Karpas-422 (cell line): ENCODE measurements at regions not wholly inside any gene's neighbourhood (a gene's known extent, or its start where the extent isn't known, plus 50 kb on each side); places are given as distances from the start of the nearest gene placed in this dataset.

Experiments
- DNase-seq: peaks from one replicate; pipeline ENCODE4 v3.0.0-alpha.2; 2015
- H2AFZ ChIP-seq: fragments of 200-600 bp; sonication (generic); 2 replicates; pipeline ENCODE4 v1.6.1; 2014; ENCODE audit warnings: antibody characterized with exemption, low read length, mixed read lengths
- H3K27ac ChIP-seq: fragments of 200-600 bp; sonication (generic); 2 replicates; pipeline ENCODE4 v1.5.1; 2014; ENCODE audit warnings: mild to moderate bottlenecking, low read length, moderate library complexity
- H3K27me3 ChIP-seq: fragments of 200-600 bp; sonication (generic); 2 replicates; pipeline ENCODE4 v1.6.1; 2014; ENCODE audit warnings: low read length, mixed read lengths
- H3K36me3 ChIP-seq: fragments of 200-600 bp; sonication (generic); 2 replicates; pipeline ENCODE4 v1.6.1; 2014; ENCODE audit warnings: low read length, mixed read lengths; ENCODE audit not compliant: insufficient read depth
- H3K4me1 ChIP-seq: fragments of 200-600 bp; sonication (generic); 2 replicates; pipeline ENCODE4 v1.6.1; 2014; ENCODE audit warnings: mild to moderate bottlenecking, low read length, mixed read lengths
- H3K4me2 ChIP-seq: fragments of 200-600 bp; sonication (generic); 2 replicates; pipeline ENCODE4 v1.6.1; 2014; ENCODE audit warnings: low read length, low read depth, mild to moderate bottlenecking; ENCODE audit not compliant: poor library complexity, severe bottlenecking
- H3K4me3 ChIP-seq: fragments of 200-600 bp; sonication (generic); 2 replicates; pipeline ENCODE4 v1.5.1; 2014; ENCODE audit warnings: mild to moderate bottlenecking, antibody characterized with exemption, low read length, mixed read lengths
- H3K79me2 ChIP-seq: fragments of 200-600 bp; sonication (generic); 2 replicates; pipeline ENCODE4 v1.6.1; 2014; ENCODE audit warnings: mild to moderate bottlenecking, low read length, mixed read lengths
- H3K9ac ChIP-seq: fragments of 200-600 bp; sonication (generic); 2 replicates; pipeline ENCODE4 v1.6.0; 2014; ENCODE audit warnings: low read length
- H3K9me2 ChIP-seq: fragments of 200-600 bp; sonication (generic), shearing (Covaris generic); replicated peaks from 2 replicates; pipeline ENCODE4 v1.6.0; 2014; ENCODE audit warnings: mild to moderate bottlenecking, low read length, moderate library complexity; ENCODE audit not compliant: insufficient read depth
- H3K9me3 ChIP-seq: fragments of 300-700, 200-600 bp; sonication (generic); 2 replicates; pipeline ENCODE4 v1.6.1; 2014; ENCODE audit warnings: low read length, mixed read lengths
- H4K20me1 ChIP-seq: fragments of 200-600 bp; sonication (generic); 2 replicates; pipeline ENCODE4 v1.6.1; 2014; ENCODE audit warnings: mild to moderate bottlenecking, antibody characterized with exemption, low read length, low read depth; ENCODE audit not compliant: insufficient read depth

DNA sequence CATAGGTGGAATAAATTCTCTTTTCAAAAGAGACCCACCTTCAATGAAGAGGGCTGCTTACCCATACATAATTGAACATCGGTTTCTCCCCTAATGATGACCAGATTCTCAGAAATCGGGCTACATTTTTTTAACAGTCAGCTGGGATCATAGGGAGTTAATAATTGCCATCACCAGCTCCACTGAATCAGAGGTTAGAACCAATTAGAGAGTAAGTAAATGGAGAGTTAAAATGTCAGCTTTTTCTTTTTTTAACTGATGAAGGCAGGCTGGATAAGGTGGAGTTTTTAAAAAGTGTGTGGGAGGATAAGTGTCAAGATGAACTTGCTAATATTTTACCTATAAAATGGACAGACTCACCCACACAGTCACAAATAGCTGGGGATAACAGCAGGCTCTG is 584.5 kb upstream of the NR3C2 start:
- Histone ChIP-seq H3K4me1 (no peaks in the 10 kb centered on the region), H3K4me3 (no peak overlapping the region), H3K9me2 (no peaks in the 10 kb centered on the region), H3K9me3 (no peaks in the 10 kb centered on the region), H3K9ac (no peak overlapping the region), H3K4me2 (no peak overlapping the region), H4K20me1 (no peaks in the 10 kb centered on the region), H3K27me3 (no peaks in the 10 kb centered on the region), H3K79me2 (no peaks in the 10 kb centered on the region), H3K36me3 (no peaks in the 10 kb centered on the region), H2AFZ (no peak overlapping the region), H3K27ac (no peak overlapping the region)
- DNase-seq = no peak

DNA sequence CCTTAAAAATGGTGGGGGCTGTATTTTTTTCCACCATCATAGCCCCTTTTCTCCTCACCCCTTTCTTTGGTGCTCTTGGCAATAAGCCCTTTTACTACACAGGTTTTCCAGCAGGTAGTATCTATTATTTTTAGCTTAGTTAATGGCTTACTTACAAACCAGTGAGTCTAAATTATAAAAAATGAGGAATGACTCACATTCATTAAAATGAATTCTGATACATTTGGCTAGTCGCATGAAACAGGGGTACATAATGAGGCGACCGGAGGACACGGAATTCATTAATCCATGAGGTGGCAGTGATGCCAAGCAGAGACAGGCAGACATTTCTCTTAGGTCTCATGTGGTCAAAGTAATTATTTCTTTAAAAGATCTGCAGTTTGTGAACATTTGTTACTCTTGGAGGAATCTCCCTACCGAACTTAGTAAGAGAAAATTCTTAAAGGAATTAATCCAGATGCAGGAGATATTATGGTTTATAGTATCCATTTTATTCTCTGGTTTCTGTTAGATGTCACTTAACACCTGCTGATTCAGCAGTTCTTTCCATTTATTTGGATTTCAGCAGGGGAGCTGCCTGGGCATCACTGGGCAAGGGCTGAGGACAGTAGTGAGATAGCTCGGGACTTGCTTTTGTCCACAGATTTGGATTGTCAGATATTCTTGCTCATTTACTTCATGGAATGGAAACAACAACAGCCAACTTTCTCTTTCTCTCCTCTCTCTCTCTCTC is 575.0 kb upstream of the NR3C2 start:
- no peak overlapping the region for H3K4me2 ChIP-seq
- H4K20me1 ChIP-seq = no peaks in the 10 kb centered on the region
- H3K9ac ChIP-seq = no peak overlapping the region
- H3K36me3 ChIP-seq = no peaks in the 10 kb centered on the region
- no peaks in the 10 kb centered on the region for H3K79me2 ChIP-seq
- no peaks in the 10 kb centered on the region for H3K9me3 ChIP-seq
- no peaks in the 10 kb centered on the region for H3K4me1 ChIP-seq
- no peak overlapping the region for H3K4me3 ChIP-seq
- no peaks in the 10 kb centered on the region for H3K27me3 ChIP-seq
- H3K27ac ChIP-seq = no peak overlapping the region
- DNase-seq = no peak
- H2AFZ ChIP-seq = no peak overlapping the region
- H3K9me2 ChIP-seq = peaks cover 4% of the 10 kb centered on the region

DNA sequence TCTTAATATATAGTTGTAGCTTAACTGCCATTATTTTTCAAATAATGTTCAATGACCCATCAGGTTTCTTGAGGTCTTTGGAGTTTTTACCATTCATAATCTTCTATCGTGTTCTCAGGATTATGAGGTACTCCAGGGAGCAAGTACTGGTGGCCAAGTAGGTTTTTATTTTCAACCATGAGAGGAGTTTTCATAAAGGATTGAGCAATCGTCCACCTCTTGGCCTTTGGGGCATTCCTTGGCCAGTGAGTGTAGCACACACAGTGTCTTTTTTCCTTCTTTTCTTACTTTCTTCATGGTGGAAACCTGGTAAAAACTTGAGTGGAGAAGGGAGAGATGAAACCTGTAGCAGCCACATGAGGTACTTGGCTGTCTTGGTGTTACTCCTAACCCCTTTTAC is 567.0 kb upstream of the NR3C2 start:
- Histone ChIP-seq H4K20me1 (no peaks in the 10 kb centered on the region), H3K9me3 (no peaks in the 10 kb centered on the region), H3K36me3 (no peaks in the 10 kb centered on the region), H3K79me2 (no peaks in the 10 kb centered on the region), H2AFZ (no peak overlapping the region), H3K27me3 (no peaks in the 10 kb centered on the region), H3K27ac (no peak overlapping the region), H3K4me1 (no peaks in the 10 kb centered on the region), H3K9me2 (peaks cover 8% of the 10 kb centered on the region; the same call in 1 of the 2 replicates), H3K9ac (no peak overlapping the region), H3K4me3 (no peak overlapping the region), H3K4me2 (no peak overlapping the region)
- no peak for DNase-seq

DNA sequence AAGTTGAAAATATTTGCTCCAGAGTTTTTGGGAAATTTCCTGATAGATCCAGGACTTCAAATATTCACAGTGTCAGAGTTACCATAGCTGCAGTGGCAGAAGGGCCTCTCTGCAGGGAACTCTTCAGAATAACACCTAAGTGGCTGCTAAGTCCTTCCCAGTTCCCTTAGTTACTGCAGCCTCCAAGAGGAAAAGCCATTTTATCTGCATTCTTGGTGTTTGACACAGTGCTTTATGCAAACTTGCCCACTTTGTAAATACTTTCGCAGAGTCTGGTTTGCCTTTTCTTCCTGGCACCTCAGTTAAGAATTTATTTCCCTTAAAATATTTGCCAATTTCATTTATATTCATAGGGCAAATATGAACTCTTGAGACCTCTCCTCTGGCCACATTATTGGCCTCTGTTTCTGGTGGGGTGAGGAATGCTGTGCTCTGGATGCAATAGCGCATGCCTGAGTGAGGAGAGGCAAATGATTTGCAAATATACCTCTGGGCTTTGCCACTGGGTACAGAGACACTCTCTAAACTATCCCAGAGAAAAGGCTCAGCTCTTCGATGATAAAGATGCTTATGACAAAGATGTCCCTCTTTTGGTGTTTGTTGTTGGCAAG is 566.3 kb upstream of the NR3C2 start:
- no peak overlapping the region for H3K9ac ChIP-seq
- peaks cover 8% of the 10 kb centered on the region; the same call in 1 of the 2 replicates for H3K9me2 ChIP-seq
- no peaks in the 10 kb centered on the region for H3K27me3 ChIP-seq
- H3K4me3 ChIP-seq = no peak overlapping the region
- no peak overlapping the region for H3K27ac ChIP-seq
- H3K4me1 ChIP-seq = no peaks in the 10 kb centered on the region
- no peak for DNase-seq
- H4K20me1 ChIP-seq = no peaks in the 10 kb centered on the region
- no peaks in the 10 kb centered on the region for H3K36me3 ChIP-seq
- no peak overlapping the region for H3K4me2 ChIP-seq
- no peaks in the 10 kb centered on the region for H3K79me2 ChIP-seq
- no peak overlapping the region for H2AFZ ChIP-seq
- no peaks in the 10 kb centered on the region for H3K9me3 ChIP-seq

DNA sequence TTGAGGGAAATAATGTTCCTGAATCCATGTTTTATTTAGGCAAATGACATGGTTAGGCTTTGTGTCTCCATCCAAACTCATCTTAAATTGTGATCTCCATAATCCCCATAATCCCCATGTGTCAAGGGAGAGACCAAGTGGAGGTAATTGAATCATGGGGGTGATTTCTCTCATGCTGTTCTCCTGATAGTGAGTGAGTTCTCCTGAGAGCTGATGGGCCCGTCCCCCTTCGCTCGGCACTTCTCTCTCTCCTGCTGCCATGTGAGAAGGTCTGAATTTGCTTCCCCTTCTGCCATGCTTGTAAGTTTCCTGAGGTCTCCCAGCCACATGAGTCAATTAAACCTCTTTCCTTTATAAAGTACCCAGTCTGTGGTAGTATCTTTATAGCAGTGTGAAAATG is 563.0 kb upstream of the NR3C2 start:
- no peak for DNase-seq
- H3K4me2 ChIP-seq = no peak overlapping the region
- no peaks in the 10 kb centered on the region for H4K20me1 ChIP-seq
- H3K4me1 ChIP-seq = no peaks in the 10 kb centered on the region
- peaks cover 4% of the 10 kb centered on the region; the same call in 1 of the 2 replicates for H3K9me2 ChIP-seq
- no peak overlapping the region for H3K27ac ChIP-seq
- H3K9me3 ChIP-seq = no peaks in the 10 kb centered on the region
- H3K79me2 ChIP-seq = no peaks in the 10 kb centered on the region
- no peak overlapping the region for H2AFZ ChIP-seq
- H3K27me3 ChIP-seq = no peaks in the 10 kb centered on the region
- no peaks in the 10 kb centered on the region for H3K36me3 ChIP-seq
- H3K9ac ChIP-seq = no peak overlapping the region
- H3K4me3 ChIP-seq = no peak overlapping the region

DNA sequence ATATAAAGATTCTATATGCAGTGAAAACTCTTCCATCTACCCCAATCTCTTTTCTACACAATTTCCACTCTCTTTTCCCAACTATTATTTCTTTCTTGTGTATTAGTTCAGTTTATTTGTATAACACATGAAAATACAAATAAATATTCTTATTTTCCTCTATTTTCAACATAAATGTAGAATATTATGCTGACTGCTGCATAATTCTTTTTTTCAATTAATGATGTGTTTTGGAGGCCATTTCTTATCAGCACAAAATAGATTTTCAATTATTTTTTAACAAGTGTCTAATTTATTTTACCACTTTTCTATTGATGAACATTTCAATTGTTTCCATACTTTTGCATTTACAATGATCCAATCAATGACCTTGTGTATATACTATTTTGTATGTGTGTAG is 557.7 kb upstream of the NR3C2 start:
- Histone ChIP-seq H3K9ac (no peak overlapping the region), H3K36me3 (no peaks in the 10 kb centered on the region), H3K79me2 (no peaks in the 10 kb centered on the region)

DNA sequence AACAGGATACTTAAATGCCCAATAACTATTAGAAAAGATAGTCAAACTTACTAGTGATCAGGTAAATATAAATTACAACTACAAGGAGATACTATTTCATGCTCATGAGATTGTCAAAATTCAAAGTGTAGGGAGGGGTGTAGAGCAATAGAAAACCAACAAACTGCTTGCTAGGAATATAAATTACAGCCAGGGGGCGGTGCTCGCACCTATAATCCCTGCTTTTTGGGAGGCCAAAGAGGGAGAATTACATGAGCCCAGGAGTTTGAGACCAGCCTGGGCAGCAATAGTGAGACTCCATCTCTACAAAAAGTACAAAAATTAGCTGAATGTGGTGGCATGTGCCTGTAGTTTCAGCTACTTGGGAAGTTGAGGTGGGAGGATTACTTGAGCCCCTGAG is 556.5 kb upstream of the NR3C2 start:
- no peaks in the 10 kb centered on the region for H3K27me3 ChIP-seq
- H3K9me2 ChIP-seq = no peaks in the 10 kb centered on the region

More for the DNA sequence above, 557.7 kb upstream of the NR3C2 start:
- H3K9me3 ChIP-seq = no peaks in the 10 kb centered on the region
- H3K4me2 ChIP-seq = no peak overlapping the region
- H3K4me3 ChIP-seq = no peak overlapping the region
- no peak overlapping the region for H3K27ac ChIP-seq
- no peaks in the 10 kb centered on the region for H4K20me1 ChIP-seq
- no peak overlapping the region for H2AFZ ChIP-seq
- no peaks in the 10 kb centered on the region for H3K4me1 ChIP-seq
- DNase-seq = no peak
- no peaks in the 10 kb centered on the region for H3K27me3 ChIP-seq
- no peaks in the 10 kb centered on the region for H3K9me2 ChIP-seq

DNA sequence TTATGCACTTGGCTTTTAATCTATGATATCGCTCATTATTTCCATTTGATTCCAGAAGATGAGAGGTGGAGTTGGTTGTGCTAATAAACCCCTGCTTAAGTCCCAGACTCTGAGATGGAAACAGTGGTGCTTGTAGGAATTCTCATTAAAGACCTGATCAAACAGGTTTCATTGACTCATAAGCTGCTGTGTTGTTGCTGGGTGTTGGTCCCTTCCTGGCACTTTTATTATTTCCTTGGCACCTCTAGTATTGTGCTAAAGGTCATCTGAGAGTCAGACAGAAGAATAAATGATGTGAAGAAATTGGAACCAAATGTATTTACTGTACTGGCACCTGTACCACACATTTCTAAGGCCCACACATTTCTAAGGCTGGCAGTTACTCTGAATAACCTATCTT is 544.7 kb upstream of the NR3C2 start:
- Histone ChIP-seq H3K9me2 (no peaks in the 10 kb centered on the region), H3K27ac (no peak overlapping the region), H3K79me2 (no peaks in the 10 kb centered on the region), H3K9ac (no peak overlapping the region), H3K4me2 (no peak overlapping the region), H2AFZ (no peak overlapping the region), H3K27me3 (no peaks in the 10 kb centered on the region), H3K4me1 (no peaks in the 10 kb centered on the region), H3K4me3 (no peak overlapping the region), H4K20me1 (no peaks in the 10 kb centered on the region), H3K9me3 (no peaks in the 10 kb centered on the region; the same call in 1 of the 2 replicates), H3K36me3 (no peaks in the 10 kb centered on the region)
- no peak for DNase-seq

More for the DNA sequence above, 556.5 kb upstream of the NR3C2 start:
- peak; percentile 68 for DNase-seq
- Histone ChIP-seq H3K27ac (no peak overlapping the region), H3K4me3 (no peak overlapping the region), H3K9ac (no peak overlapping the region), H4K20me1 (no peaks in the 10 kb centered on the region), H3K4me1 (no peaks in the 10 kb centered on the region), H2AFZ (no peak overlapping the region), H3K9me3 (no peaks in the 10 kb centered on the region), H3K36me3 (no peaks in the 10 kb centered on the region), H3K4me2 (no peak overlapping the region), H3K79me2 (no peaks in the 10 kb centered on the region)
